ENCODE measurements at regions not wholly inside any gene's neighbourhood (a gene's known extent, or its start where the extent isn't known, plus 50 kb on each side); places are given as distances from the start of the nearest gene placed in this dataset.

GRCh38 chrX:149283853-149284252 lies 221.3 kb downstream of the IDS start:
- Histone ChIP-seq H4K20me1 (ENCODE audit: insufficient read depth, low read length) (no peaks in the 10 kb centered on the region), H3K36me3 (replicated peaks; ENCODE audit: low read depth, low read length) (no peaks in the 10 kb centered on the region), H3K9me3 (ENCODE audit: insufficient read depth, low read length) (no peaks in the 10 kb centered on the region), H3K4me2 (ENCODE audit: low read length) (no peak overlapping the region), H3K79me2 (ENCODE audit: low read length) (no peaks in the 10 kb centered on the region), H3K27ac (ENCODE audit: low read length) (no peak overlapping the region), H3K9ac (ENCODE audit: low read length) (no peak overlapping the region), H3K27me3 (ENCODE audit: low read depth, low read length) (no peaks in the 10 kb centered on the region), H2AFZ (ENCODE audit: low read depth, low read length) (no peak overlapping the region), H3K4me1 (ENCODE audit: low read length) (no peaks in the 10 kb centered on the region), H3K4me3 (ENCODE audit: low read length) (no peak overlapping the region)
- TF ChIP-seq CTCF (IDR thresholded peaks at IDR 0.05; ENCODE audit: low read depth, low read length) (no peak), EZH2phosphoT487 (IDR thresholded peaks at IDR 0.05; ENCODE audit: low read depth) (no peak)

GRCh38 chrX:149282909-149283308 lies 222.2 kb downstream of the IDS start:
- no peak overlapping the region for H3K4me2 ChIP-seq (ENCODE audit: low read length)
- no peak for TF ChIP-seq EZH2phosphoT487 (IDR thresholded peaks at IDR 0.05; ENCODE audit: low read depth)
- no peak for TF ChIP-seq CTCF (IDR thresholded peaks at IDR 0.05; ENCODE audit: low read depth, low read length)
- no peak overlapping the region for H3K9ac ChIP-seq (ENCODE audit: low read length)
- H3K27ac ChIP-seq (ENCODE audit: low read length): no peak overlapping the region
- no peaks in the 10 kb centered on the region for H3K27me3 ChIP-seq (ENCODE audit: low read depth, low read length)
- no peaks in the 10 kb centered on the region for H3K36me3 ChIP-seq (replicated peaks; ENCODE audit: low read depth, low read length)
- H3K79me2 ChIP-seq (ENCODE audit: low read length): no peaks in the 10 kb centered on the region
- H2AFZ ChIP-seq (ENCODE audit: low read depth, low read length): no peak overlapping the region
- no peaks in the 10 kb centered on the region for H4K20me1 ChIP-seq (ENCODE audit: insufficient read depth, low read length)
- H3K9me3 ChIP-seq (ENCODE audit: insufficient read depth, low read length): no peaks in the 10 kb centered on the region
- H3K4me1 ChIP-seq (ENCODE audit: low read length): no peaks in the 10 kb centered on the region
- H3K4me3 ChIP-seq (ENCODE audit: low read length): no peak overlapping the region

- H3K36me3 ChIP-seq (replicated peaks; ENCODE audit: low read depth, low read length): no peaks in the 10 kb centered on the region
- H3K4me2 ChIP-seq (ENCODE audit: low read length): no peak overlapping the region
- H3K4me3 ChIP-seq (ENCODE audit: low read length): no peak overlapping the region
- no peaks in the 10 kb centered on the region for H3K9me3 ChIP-seq (ENCODE audit: insufficient read depth, low read length)
- no peaks in the 10 kb centered on the region for H3K79me2 ChIP-seq (ENCODE audit: low read length)
- H3K27me3 ChIP-seq (ENCODE audit: low read depth, low read length): no peaks in the 10 kb centered on the region
- no peak for TF ChIP-seq CTCF (IDR thresholded peaks at IDR 0.05; ENCODE audit: low read depth, low read length)
- TF ChIP-seq EZH2phosphoT487 (IDR thresholded peaks at IDR 0.05; ENCODE audit: low read depth): no peak
- H3K9ac ChIP-seq (ENCODE audit: low read length): no peak overlapping the region
- no peaks in the 10 kb centered on the region for H4K20me1 ChIP-seq (ENCODE audit: insufficient read depth, low read length)
- no peak overlapping the region for H3K27ac ChIP-seq (ENCODE audit: low read length)
- H3K4me1 ChIP-seq (ENCODE audit: low read length): no peaks in the 10 kb centered on the region
- no peak overlapping the region for H2AFZ ChIP-seq (ENCODE audit: low read depth, low read length)
These were observed 225.1 kb downstream of the IDS start for GRCh38 chrX:149280011-149280410.

GRCh38 chrX:149275836-149276235 lies 229.3 kb downstream of the IDS start:
- Histone ChIP-seq H3K4me2 (ENCODE audit: low read length) (no peak overlapping the region), H3K36me3 (replicated peaks; ENCODE audit: low read depth, low read length) (no peaks in the 10 kb centered on the region), H2AFZ (ENCODE audit: low read depth, low read length) (no peak overlapping the region), H3K9me3 (ENCODE audit: insufficient read depth, low read length) (no peaks in the 10 kb centered on the region), H3K4me1 (ENCODE audit: low read length) (no peaks in the 10 kb centered on the region), H3K79me2 (ENCODE audit: low read length) (no peaks in the 10 kb centered on the region), H3K4me3 (ENCODE audit: low read length) (no peak overlapping the region), H3K27me3 (ENCODE audit: low read depth, low read length) (no peaks in the 10 kb centered on the region), H4K20me1 (ENCODE audit: insufficient read depth, low read length) (no peaks in the 10 kb centered on the region), H3K27ac (ENCODE audit: low read length) (no peak overlapping the region), H3K9ac (ENCODE audit: low read length) (no peak overlapping the region)
- TF ChIP-seq EZH2phosphoT487 (IDR thresholded peaks at IDR 0.05; ENCODE audit: low read depth): no peak
- TF ChIP-seq CTCF (IDR thresholded peaks at IDR 0.05; ENCODE audit: low read depth, low read length): no peak
